ENCODE measurements at regions not wholly inside any gene's neighbourhood (a gene's known extent, or its start where the extent isn't known, plus 50 kb on each side); places are given as distances from the start of the nearest gene placed in this dataset.

GRCh38 chr17:15106540-15106939 lies 158.6 kb downstream of the PMP22 start:
- TF ChIP-seq CTCF (IDR thresholded peaks at IDR 0.05) = no peak
- TF ChIP-seq POLR2A (IDR thresholded peaks at IDR 0.05) = no peak
